LNCaP clone FGC (cell line): ENCODE measurements at regions not wholly inside any gene's neighbourhood (a gene's known extent, or its start where the extent isn't known, plus 50 kb on each side); places are given as distances from the start of the nearest gene placed in this dataset.
"Not testable (repeated sequence)": the region's sequence is repeated elsewhere in the genome, so short reads cannot be mapped to it uniquely, and the experiment has no call there.

Experiments used
- DNase-seq: peaks from one replicate; pipeline ENCODE4 v3.0.0-alpha.2; 2011; ENCODE audit warnings: low read depth
- H3K4me3 ChIP-seq: 2 replicates; pipeline ENCODE4 v1.5.1; 2011; ENCODE audit warnings: mild to moderate bottlenecking, low read depth, low read length, control low read depth
- CTCF ChIP-seq: IDR thresholded peaks from 2 replicates; pipeline ENCODE4 v1.5.1; 2012; ENCODE audit warnings: mild to moderate bottlenecking; ENCODE audit not compliant: control insufficient read depth, insufficient read depth; ENCODE audit errors: extremely low read depth

GRCh38 chrX:39787999-39788398, 309.8 kb downstream of the BCOR start:
- DNase-seq, result no peak
- no peak for TF ChIP-seq CTCF

GRCh38 chrX:39788521-39788920, 309.2 kb downstream of the BCOR start:
- H3K4me3 ChIP-seq, result no peak overlapping the region
- no peak for DNase-seq
- TF ChIP-seq CTCF, result no peak

More at GRCh38 chrX:39787999-39788398, 309.8 kb downstream of the BCOR start:
- H3K4me3 ChIP-seq, result no peak overlapping the region

GRCh38 chrX:39791691-39792090, 306.1 kb downstream of the BCOR start:
- TF ChIP-seq CTCF, result no peak

GRCh38 chrX:39795605-39796004, 302.2 kb downstream of the BCOR start:
- H3K4me3 ChIP-seq, result no peak overlapping the region
- no peak for DNase-seq
- TF ChIP-seq CTCF, result no peak

More at GRCh38 chrX:39791691-39792090, 306.1 kb downstream of the BCOR start:
- H3K4me3 ChIP-seq, result no peak overlapping the region
- DNase-seq, result no peak

- no peak overlapping the region for H3K4me3 ChIP-seq
- no peak for DNase-seq
- no peak for TF ChIP-seq CTCF
Measured at GRCh38 chrX:39796856-39797255, 300.9 kb downstream of the BCOR start.

GRCh38 chrX:39798488-39798887, 299.3 kb downstream of the BCOR start:
- not testable (repeated sequence) for H3K4me3 ChIP-seq, DNase-seq

GRCh38 chrX:39802354-39802753, 295.4 kb downstream of the BCOR start:
- no peak overlapping the region for H3K4me3 ChIP-seq
- no peak for TF ChIP-seq CTCF

More at GRCh38 chrX:39802354-39802753, 295.4 kb downstream of the BCOR start:
- no peak for DNase-seq
